Liver (tissue), 8 donors: ENCODE measurements at regions not wholly inside any gene's neighbourhood (a gene's known extent, or its start where the extent isn't known, plus 50 kb on each side); places are given as distances from the start of the nearest gene placed in this dataset.

Source experiments
- DNase-seq: peaks from one replicate; pipeline ENCODE4 v3.0.0-alpha.2; 2017; ENCODE audit warnings: low spot score
- H3K27ac ChIP-seq, 2 donors: one replicate each; pipeline ENCODE4 v1.7.0; 2013; ENCODE audit warnings: inconsistent platforms in 2 of 2, low read length in 2 of 2, control low read depth in 1 of 2, low read depth in 1 of 2, mild to moderate bottlenecking in 1 of 2
- H3K27me3 ChIP-seq, 4 donors: one replicate each; pipeline versions ENCODE4 v1.6.1 to v1.7.0; 2013; ENCODE audit warnings: low read length in 3 of 4, inconsistent platforms in 1 of 4, mild to moderate bottlenecking in 1 of 4, moderate library complexity in 1 of 4; ENCODE audit not compliant: control insufficient read depth in 4 of 4, insufficient read depth in 4 of 4
- H3K36me3 ChIP-seq, 4 donors: one replicate each; pipeline versions ENCODE4 v1.6.1 to v1.7.0; 2013; ENCODE audit warnings: low read length in 3 of 4, mild to moderate bottlenecking in 3 of 4, low read depth in 1 of 4, moderate library complexity in 1 of 4; ENCODE audit not compliant: control insufficient read depth in 4 of 4, insufficient read depth in 3 of 4
- H3K4me1 ChIP-seq, 4 donors: one replicate each; pipeline versions ENCODE4 v1.6.1 to v1.7.0; 2013; ENCODE audit warnings: low read length in 3 of 4, mild to moderate bottlenecking in 3 of 4, moderate library complexity in 1 of 4; ENCODE audit not compliant: control insufficient read depth in 4 of 4, insufficient read depth in 4 of 4
- H3K4me3 ChIP-seq, 3 donors: one replicate each; pipeline versions ENCODE4 v1.6.1 to v1.7.0; 2013; ENCODE audit warnings: low read length in 3 of 3, control low read depth in 1 of 3, low read depth in 1 of 3, mild to moderate bottlenecking in 1 of 3
- H3K9ac ChIP-seq, 2 donors: one replicate each; pipeline ENCODE4 v1.7.0; 2013; ENCODE audit warnings: low read length in 2 of 2, mild to moderate bottlenecking in 2 of 2, moderate library complexity in 2 of 2, control low read depth in 1 of 2, low read depth in 1 of 2
- H3K9me3 ChIP-seq, 4 donors: one replicate each; pipeline versions ENCODE4 v1.6.1 to v1.7.0; 2013; ENCODE audit warnings: low read length in 3 of 4; ENCODE audit not compliant: control insufficient read depth in 4 of 4
- ATF3 ChIP-seq: IDR thresholded peaks from 2 replicates; pipeline ENCODE4 v1.6.1; 2016; ENCODE audit warnings: antibody characterized with exemption
- CTCF ChIP-seq: fragments of 150-350 bp; IDR thresholded peaks from 2 replicates; pipeline ENCODE4 v1.5.1; 2017; ENCODE audit warnings: improper control_type of control experiment, low read depth, low read length; ENCODE audit not compliant: missing input control
- EGR1 ChIP-seq, 2 donors: IDR thresholded peaks; 2 replicates each; pipeline ENCODE4 v1.6.1; 2016 to 2018; ENCODE audit warnings: antibody characterized with exemption in 2 of 2, low read depth in 2 of 2
- FOXA1 ChIP-seq: IDR thresholded peaks from 2 replicates; pipeline ENCODE4 v1.6.1; 2016; ENCODE audit warnings: antibody characterized with exemption
- FOXA2 ChIP-seq: IDR thresholded peaks from 2 replicates; pipeline ENCODE4 v1.6.1; 2016; ENCODE audit warnings: antibody characterized with exemption
- GABPA ChIP-seq, 2 donors: IDR thresholded peaks in 1 of 2; conservative IDR thresholded peaks in 1 of 2; 2 replicates each; pipeline ENCODE4 v1.6.1; 2016; ENCODE audit warnings: antibody characterized with exemption in 2 of 2, mild to moderate bottlenecking in 1 of 2, moderate library complexity in 1 of 2
- HNF4A ChIP-seq, 2 donors: conservative IDR thresholded peaks; 2 replicates each; pipeline ENCODE4 v1.6.1; 2016; ENCODE audit warnings: antibody characterized with exemption in 2 of 2, mild to moderate bottlenecking in 2 of 2
- HNF4G ChIP-seq: IDR thresholded peaks from 2 replicates; pipeline ENCODE4 v1.6.1; 2016; ENCODE audit warnings: antibody characterized with exemption
- MAX ChIP-seq: IDR thresholded peaks from 2 replicates; pipeline ENCODE4 v1.6.1; 2016; ENCODE audit warnings: antibody characterized with exemption
- NR2F2 ChIP-seq: IDR thresholded peaks from 2 replicates; pipeline ENCODE4 v1.6.1; 2016; ENCODE audit warnings: antibody characterized with exemption
- RAD21 ChIP-seq, 2 donors: IDR thresholded peaks; 2 replicates each; pipeline ENCODE4 v1.6.1; 2016; ENCODE audit warnings: antibody characterized with exemption in 2 of 2, mild to moderate bottlenecking in 2 of 2
- REST ChIP-seq: IDR thresholded peaks from 2 replicates; pipeline ENCODE4 v1.6.1; 2016; ENCODE audit warnings: antibody characterized with exemption, mild to moderate bottlenecking
- SP1 ChIP-seq: IDR thresholded peaks from 2 replicates; pipeline ENCODE4 v1.6.1; 2018; ENCODE audit warnings: antibody characterized with exemption, mild to moderate bottlenecking
- ZBTB33 ChIP-seq: IDR thresholded peaks from 2 replicates; pipeline ENCODE4 v1.6.1; 2016; ENCODE audit warnings: antibody characterized with exemption
- WGBS: extraction: QIAGEN DNeasy Blood & Tissue Kit; methylation state at CpG from one replicate; pipeline ENCODE4 v1.1.7; 2013; 5-methylcytosine and 5-hydroxymethylcytosine counted together
- donor health status: healthy.
- donor health status: healthy.
- donor health status: healthy.
- donor health status: healthy.
- donor health status: healthy.

GRCh38 chr4:8725071-8725841 is 132.7 kb downstream of the CPZ start:
- no peaks in the 10 kb centered on the region for H3K36me3 ChIP-seq
- TF ChIP-seq RAD21 (IDR thresholded peaks at IDR 0.05) = no peak
- no peak for TF ChIP-seq ZBTB33
- no peak for TF ChIP-seq CTCF
- TF ChIP-seq REST = no peak
- TF ChIP-seq SP1 = no peak
- no peak for TF ChIP-seq GABPA (IDR thresholded peaks at IDR 0.05 in 1 of 2, conservative IDR thresholded peaks at IDR 0.05 in 1 of 2)
- TF ChIP-seq HNF4A (conservative IDR thresholded peaks at IDR 0.05) = no peak
- no peak for TF ChIP-seq ATF3
- H3K4me1 ChIP-seq = no peaks in the 10 kb centered on the region
- no peak overlapping the region for H3K4me3 ChIP-seq
- H3K27me3 ChIP-seq = peaks cover 0 to 3% (median 0%) of the 10 kb centered on the region in 4 donors
- no peaks in the 10 kb centered on the region for H3K9me3 ChIP-seq
- no peak for DNase-seq
- WGBS = 24% methylated on average over 26 of the region's 26 CpGs
- no peak overlapping the region for H3K27ac ChIP-seq
- no peak overlapping the region for H3K9ac ChIP-seq

- H3K4me1 ChIP-seq = no peaks in the 10 kb centered on the region
- H3K36me3 ChIP-seq = no peaks in the 10 kb centered on the region
- no peak for DNase-seq
- WGBS = 50% methylated on average over 20 of the region's 20 CpGs
- peaks cover 0 to 3% (median 0%) of the 10 kb centered on the region in 4 donors for H3K27me3 ChIP-seq
- H3K9me3 ChIP-seq = no peaks in the 10 kb centered on the region
- no peak overlapping the region for H3K27ac ChIP-seq
- H3K9ac ChIP-seq = no peak overlapping the region
- no peak overlapping the region for H3K4me3 ChIP-seq
- TF ChIP-seq HNF4G = no peak
- no peak for TF ChIP-seq FOXA1
- no peak for TF ChIP-seq GABPA (IDR thresholded peaks at IDR 0.05 in 1 of 2, conservative IDR thresholded peaks at IDR 0.05 in 1 of 2)
- no peak for TF ChIP-seq NR2F2
- no peak for TF ChIP-seq RAD21 (IDR thresholded peaks at IDR 0.05)
- no peak for TF ChIP-seq EGR1 (IDR thresholded peaks at IDR 0.05; ENCODE audit: low read depth in 2 of 2)
- TF ChIP-seq REST = no peak
- TF ChIP-seq MAX = no peak
- no peak for TF ChIP-seq CTCF
- TF ChIP-seq FOXA2 = no peak
Measured at GRCh38 chr4:8724436-8725070, 132.0 kb downstream of the CPZ start.
